ENCODE measurements at regions not wholly inside any gene's neighbourhood (a gene's known extent, or its start where the extent isn't known, plus 50 kb on each side); places are given as distances from the start of the nearest gene placed in this dataset.

- Histone ChIP-seq H3K9me3 (replicated peaks in 1 of 2; ENCODE audit: control insufficient read depth in 1 of 2, insufficient read depth in 1 of 2, low read length in 2 of 2) (no peaks in the 10 kb centered on the region), H3K36me3 (replicated peaks in 1 of 2; ENCODE audit: control insufficient read depth in 1 of 2, insufficient read depth in 2 of 2, low read length in 2 of 2) (no peaks in the 10 kb centered on the region), H3K27me3 (ENCODE audit: control insufficient read depth in 2 of 2, insufficient read depth in 2 of 2, low read length in 2 of 2) (no peaks in the 10 kb centered on the region), H2AFZ (ENCODE audit: insufficient read depth, low read depth, low read length, poor library complexity, severe bottlenecking) (no peak overlapping the region), H3K4me1 (ENCODE audit: control insufficient read depth in 1 of 2, insufficient read depth in 2 of 2, low read length in 2 of 2) (no peaks in the 10 kb centered on the region), H3K4me3 (replicated peaks in 1 of 3; ENCODE audit: low read depth in 2 of 3, low read length in 3 of 3) (no peak overlapping the region), H3K4me2 (replicated peaks; ENCODE audit: extremely low read depth, low read length, poor library complexity, severe bottlenecking) (no peak overlapping the region), H4K20me1 (ENCODE audit: insufficient read depth, low read length) (no peaks in the 10 kb centered on the region), H3K27ac (ENCODE audit: low read depth in 1 of 2, low read length in 2 of 2) (no peak overlapping the region), H3K79me2 (ENCODE audit: insufficient read depth, low read length) (no peaks in the 10 kb centered on the region), H3K9ac (ENCODE audit: insufficient read depth, low read length, poor library complexity, severe bottlenecking) (no peak overlapping the region)
- Mint-ChIP-seq H3K27ac (no peak overlapping the region), H3K4me3 (no peak overlapping the region), H3K9me3 (peaks cover 0 to 3% (median 0%) of the 10 kb centered on the region in 7 donors), H3K4me1 (no peaks in the 10 kb centered on the region), H3K27me3 (ENCODE audit: low read depth in 3 of 3) (peaks cover 10 to 14% (median 11%) of the 10 kb centered on the region in 3 donors), H3K36me3 (no peaks in the 10 kb centered on the region)
- intact Hi-C loops (cut with micrococcal nuclease): no loop called here
- WGBS (ENCODE audit: insufficient coverage): 90% methylated on average over 5 of the region's 5 CpGs
- TF ChIP-seq CTCF (IDR thresholded peaks at IDR 0.05): no peak
- DNase-seq: no peak
Observed at GRCh38 chr4:8683462-8683861, 90.9 kb downstream of the CPZ start.

GRCh38 chr4:8682725-8683124 is 90.2 kb downstream of the CPZ start:
- H3K4me3 ChIP-seq (replicated peaks in 1 of 3; ENCODE audit: low read depth in 2 of 3, low read length in 3 of 3): no peak overlapping the region
- H3K9ac ChIP-seq (ENCODE audit: insufficient read depth, low read length, poor library complexity, severe bottlenecking): no peak overlapping the region
- H3K9me3 Mint-ChIP-seq: peaks cover 0 to 3% (median 0%) of the 10 kb centered on the region in 7 donors
- H3K27me3 ChIP-seq (ENCODE audit: control insufficient read depth in 2 of 2, insufficient read depth in 2 of 2, low read length in 2 of 2): no peaks in the 10 kb centered on the region
- H3K36me3 ChIP-seq (replicated peaks in 1 of 2; ENCODE audit: control insufficient read depth in 1 of 2, insufficient read depth in 2 of 2, low read length in 2 of 2): no peaks in the 10 kb centered on the region
- no peaks in the 10 kb centered on the region for H4K20me1 ChIP-seq (ENCODE audit: insufficient read depth, low read length)
- no peak overlapping the region for H3K4me3 Mint-ChIP-seq
- no peak for DNase-seq
- H3K9me3 ChIP-seq (replicated peaks in 1 of 2; ENCODE audit: control insufficient read depth in 1 of 2, insufficient read depth in 1 of 2, low read length in 2 of 2): no peaks in the 10 kb centered on the region
- no peaks in the 10 kb centered on the region for H3K79me2 ChIP-seq (ENCODE audit: insufficient read depth, low read length)
- peaks cover 6 to 11% (median 7%) of the 10 kb centered on the region in 3 donors for H3K27me3 Mint-ChIP-seq (ENCODE audit: low read depth in 3 of 3)
- no peaks in the 10 kb centered on the region for H3K4me1 ChIP-seq (ENCODE audit: control insufficient read depth in 1 of 2, insufficient read depth in 2 of 2, low read length in 2 of 2)
- intact Hi-C loops (cut with micrococcal nuclease): no loop called here
- WGBS (ENCODE audit: insufficient coverage): 53% methylated on average over 9 of the region's 10 CpGs
- no peak overlapping the region for H3K27ac ChIP-seq (ENCODE audit: low read depth in 1 of 2, low read length in 2 of 2)
- no peak overlapping the region for H3K4me2 ChIP-seq (replicated peaks; ENCODE audit: extremely low read depth, low read length, poor library complexity, severe bottlenecking)
- no peak overlapping the region for H2AFZ ChIP-seq (ENCODE audit: insufficient read depth, low read depth, low read length, poor library complexity, severe bottlenecking)
- H3K36me3 Mint-ChIP-seq: no peaks in the 10 kb centered on the region
- H3K27ac Mint-ChIP-seq: no peak overlapping the region
- H3K4me1 Mint-ChIP-seq: no peaks in the 10 kb centered on the region
- no peak for TF ChIP-seq CTCF (IDR thresholded peaks at IDR 0.05)
